SK-N-MC (cell line): ENCODE measurements at regions not wholly inside any gene's neighbourhood (a gene's known extent, or its start where the extent isn't known, plus 50 kb on each side); places are given as distances from the start of the nearest gene placed in this dataset.

ENCODE experiments used
- FOXP2 ChIP-seq: optimal IDR thresholded peaks from 2 replicates; pipeline ENCODE3; 2011; ENCODE audit warnings: mild to moderate bottlenecking, moderate library complexity; ENCODE audit not compliant: insufficient read depth; ENCODE audit errors: extremely low read length, control extremely low read depth
- POLR2AphosphoS5 ChIP-seq: IDR thresholded peaks from 2 replicates; pipeline ENCODE4 v1.6.1; 2012; ENCODE audit warnings: mild to moderate bottlenecking, low read depth, low read length, borderline replicate concordance

DNA sequence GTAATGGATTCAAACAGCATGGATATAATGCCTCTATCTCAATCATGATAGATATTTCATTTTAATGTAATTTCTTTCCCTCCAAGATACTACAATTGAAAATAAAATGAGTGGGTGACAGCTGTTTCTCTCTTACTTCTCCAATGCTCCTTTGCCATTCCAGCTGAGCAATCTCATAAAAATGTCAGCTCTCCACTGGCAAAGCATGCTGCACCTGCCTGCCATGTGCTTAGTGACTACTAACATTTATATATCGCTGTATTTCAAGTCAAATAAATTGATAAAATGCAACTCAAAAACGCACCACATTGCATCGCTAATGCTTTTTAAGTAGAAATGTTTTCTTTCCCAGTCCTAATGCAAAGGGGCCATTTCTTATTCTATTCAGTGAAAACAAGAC lies 1093.9 kb downstream of the CBLN2 start:
- TF ChIP-seq FOXP2, result no peak
- TF ChIP-seq POLR2AphosphoS5, result no peak
